Neural cell (in vitro differentiated cells): ENCODE measurements at regions not wholly inside any gene's neighbourhood (a gene's known extent, or its start where the extent isn't known, plus 50 kb on each side); places are given as distances from the start of the nearest gene placed in this dataset.

Source experiments
- H2AFZ ChIP-seq: fragments of 200-600, 300-800 bp; sonication (generic), shearing (Covaris generic); 2 replicates; pipeline ENCODE4 v1.6.0; 2014; ENCODE audit warnings: low read depth, mild to moderate bottlenecking, antibody characterized with exemption, low read length, moderate library complexity
- H3F3A ChIP-seq: fragments of 200-600 bp; shearing (Covaris generic); 2 replicates; pipeline ENCODE4 v1.6.1; 2016; ENCODE audit warnings: mild to moderate bottlenecking, moderate library complexity, mixed read lengths, antibody characterized with exemption, low read length; ENCODE audit not compliant: insufficient read depth, poor library complexity, severe bottlenecking
- H3K27ac ChIP-seq: fragments of 200-600, 300-800 bp; sonication (generic), shearing (Covaris generic); 2 replicates; pipeline ENCODE4 v1.5.1; 2014; ENCODE audit warnings: mild to moderate bottlenecking, low read length, moderate library complexity
- H3K27me3 ChIP-seq: fragments of 300-800, 200-600 bp; sonication (generic), shearing (Covaris generic); 2 replicates; pipeline ENCODE4 v1.6.0; 2014; ENCODE audit warnings: mild to moderate bottlenecking, low read depth, low read length, moderate library complexity; ENCODE audit not compliant: insufficient read depth
- H3K36me3 ChIP-seq: fragments of 300-800, 200-600 bp; sonication (generic), shearing (Covaris generic); 2 replicates; pipeline ENCODE4 v1.5.1; 2014; ENCODE audit warnings: mild to moderate bottlenecking, antibody characterized with exemption, low read length, moderate library complexity; ENCODE audit not compliant: insufficient read depth
- H3K4me2 ChIP-seq: fragments of 300-800, 200-600 bp; sonication (generic), shearing (Covaris generic); 2 replicates; pipeline ENCODE4 v1.6.0; 2014; ENCODE audit warnings: mild to moderate bottlenecking, low read length
- H3K4me3 ChIP-seq: fragments of 300-800, 200-600 bp; sonication (generic), shearing (Covaris generic); 2 replicates; pipeline ENCODE4 v1.5.1; 2014; ENCODE audit warnings: mild to moderate bottlenecking, low read length, moderate library complexity
- H3K79me2 ChIP-seq: fragments of 200-600 bp; shearing (Covaris generic); replicated peaks from 2 replicates; pipeline ENCODE4 v1.6.0; 2014; ENCODE audit warnings: mild to moderate bottlenecking, low read length, moderate library complexity; ENCODE audit not compliant: insufficient read depth
- H3K9ac ChIP-seq: fragments of 300-800, 200-600 bp; sonication (generic), shearing (Covaris generic); 2 replicates; pipeline ENCODE4 v1.6.1; 2016; ENCODE audit warnings: mild to moderate bottlenecking, low read length, mixed read lengths
- H3K9me2 ChIP-seq: fragments of 200-600 bp; shearing (Covaris generic); 2 replicates; pipeline ENCODE4 v1.6.1; 2016; ENCODE audit warnings: mild to moderate bottlenecking, low read length, mixed read lengths; ENCODE audit not compliant: insufficient read depth
- H3K9me3 ChIP-seq: fragments of 200-600, 300-800 bp; sonication (generic), shearing (Covaris generic); 2 replicates; pipeline ENCODE4 v1.6.1; 2016; ENCODE audit warnings: mild to moderate bottlenecking, mixed run types, low read length, moderate library complexity, mixed read lengths
- H4K20me1 ChIP-seq: fragments of 200-600 bp; shearing (Covaris generic); 2 replicates; pipeline ENCODE4 v1.6.1; 2016; ENCODE audit warnings: mild to moderate bottlenecking, mixed run types; ENCODE audit not compliant: insufficient read depth
- CTCF ChIP-seq: fragments of 450-650 bp; IDR thresholded peaks from 2 replicates; pipeline ENCODE4 v1.5.1; 2014; ENCODE audit warnings: antibody characterized with exemption, mild to moderate bottlenecking, moderate library complexity; ENCODE audit not compliant: poor library complexity, severe bottlenecking
- EP300 ChIP-seq: fragments of 450-650 bp; conservative IDR thresholded peaks from 2 replicates; pipeline ENCODE4 v1.6.1; 2014; ENCODE audit warnings: antibody characterized with exemption, mild to moderate bottlenecking, moderate library complexity; ENCODE audit not compliant: poor library complexity, severe bottlenecking
- EZH2 ChIP-seq: fragments of 200-600, 300-800 bp; shearing (Covaris generic), sonication (generic); IDR thresholded peaks from 2 replicates; pipeline ENCODE4 v1.6.1; 2014; ENCODE audit warnings: antibody characterized with exemption, low read length, borderline replicate concordance, mild to moderate bottlenecking; ENCODE audit not compliant: insufficient read depth, poor library complexity, severe bottlenecking
- MXI1 ChIP-seq: fragments of 450-650 bp; conservative IDR thresholded peaks from 2 replicates; pipeline ENCODE4 v1.6.1; 2014; ENCODE audit warnings: antibody characterized with exemption, mild to moderate bottlenecking; ENCODE audit not compliant: poor library complexity, severe bottlenecking
- POLR2AphosphoS5 ChIP-seq: IDR thresholded peaks from 2 replicates; pipeline ENCODE4 v1.6.1; 2012
- RAD21 ChIP-seq: fragments of 450-650 bp; conservative IDR thresholded peaks from 2 replicates; pipeline ENCODE4 v1.6.1; 2014; ENCODE audit warnings: antibody characterized with exemption, mild to moderate bottlenecking, moderate library complexity
- SMC3 ChIP-seq: fragments of 450-650 bp; conservative IDR thresholded peaks from 2 replicates; pipeline ENCODE4 v1.6.1; 2014; ENCODE audit warnings: antibody characterized with exemption, mild to moderate bottlenecking, moderate library complexity; ENCODE audit not compliant: poor library complexity
- TAF1 ChIP-seq: IDR thresholded peaks from 2 replicates; pipeline ENCODE4 v1.6.1; 2012; ENCODE audit warnings: low read depth
- TF ChIP-seq, protein P1 (sequence below): IDR thresholded peaks from 2 replicates; pipeline ENCODE4 v1.6.1; 2012; ENCODE audit warnings: borderline replicate concordance

DNA sequence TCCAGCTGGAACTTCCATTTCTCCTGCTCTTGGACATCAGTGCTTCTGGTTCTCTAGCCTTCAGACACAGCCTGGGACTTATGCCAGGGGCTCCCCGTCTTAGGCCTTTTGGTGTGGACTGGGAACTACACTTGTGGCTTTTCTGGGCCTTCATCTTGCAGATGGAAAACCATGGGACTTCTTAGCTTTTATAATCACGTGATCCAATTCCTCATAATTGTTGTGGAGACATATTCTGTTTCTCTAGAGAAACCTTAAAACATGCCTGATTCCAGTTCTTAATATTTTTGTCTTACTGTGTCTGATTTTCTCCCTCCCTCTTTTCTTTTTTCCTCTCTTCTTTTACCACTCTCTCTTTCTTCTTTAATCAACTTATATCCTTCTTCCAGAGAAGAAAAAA, 224.2 kb upstream of the FOXP2 start:
- Histone ChIP-seq H2AFZ (no peak overlapping the region), H3K9me3 (no peaks in the 10 kb centered on the region), H4K20me1 (no peaks in the 10 kb centered on the region), H3K27me3 (no peaks in the 10 kb centered on the region), H3K9me2 (no peaks in the 10 kb centered on the region), H3F3A (no peaks in the 10 kb centered on the region), H3K4me3 (no peak overlapping the region), H3K4me2 (no peak overlapping the region), H3K9ac (no peak overlapping the region), H3K27ac (no peak overlapping the region), H3K79me2 (no peaks in the 10 kb centered on the region), H3K36me3 (no peaks in the 10 kb centered on the region)
- TF ChIP-seq EZH2, result no peak

DNA sequence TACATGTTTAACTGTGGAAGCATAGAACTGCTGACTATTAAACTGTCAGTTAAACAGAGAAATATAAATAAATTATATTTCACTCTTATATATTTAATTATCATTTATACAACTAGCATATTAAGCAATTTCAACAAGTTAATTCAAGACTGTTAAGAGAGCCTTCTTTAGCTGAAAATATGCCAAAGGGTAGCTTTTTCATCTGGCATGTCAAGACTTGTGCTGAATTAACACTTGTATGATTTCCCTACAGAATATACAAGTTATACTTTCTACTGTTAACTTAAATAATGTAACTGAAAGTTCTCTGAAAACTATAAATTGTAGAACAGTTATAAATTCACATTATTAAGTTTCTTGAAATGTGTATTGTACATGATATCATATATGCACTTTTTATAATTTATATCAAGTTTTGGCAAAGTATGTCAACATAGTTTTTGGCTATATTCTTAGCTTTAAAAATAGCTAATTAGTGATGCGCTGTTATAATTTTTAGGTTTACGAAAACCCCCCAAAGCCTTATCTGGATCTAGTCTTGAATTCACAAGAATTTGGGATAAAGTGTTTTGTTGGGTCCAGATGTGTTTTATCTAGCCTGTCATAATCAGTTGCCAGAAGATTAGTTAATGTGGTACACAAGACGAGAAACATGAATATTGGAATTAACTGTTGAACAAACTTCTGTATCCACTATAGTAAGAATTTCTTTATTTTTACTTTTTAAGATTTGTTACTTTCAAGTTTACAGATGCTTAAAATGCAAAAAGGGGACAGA, 231.1 kb upstream of the FOXP2 start:
- TF ChIP-seq EP300 (no peak), CTCF (no peak), SMC3 (no peak), RAD21 (no peak), POLR2AphosphoS5 (no peak), TAF1 (no peak), EZH2 (no peak), MXI1 (no peak)
- TF ChIP-seq, protein P1, sequence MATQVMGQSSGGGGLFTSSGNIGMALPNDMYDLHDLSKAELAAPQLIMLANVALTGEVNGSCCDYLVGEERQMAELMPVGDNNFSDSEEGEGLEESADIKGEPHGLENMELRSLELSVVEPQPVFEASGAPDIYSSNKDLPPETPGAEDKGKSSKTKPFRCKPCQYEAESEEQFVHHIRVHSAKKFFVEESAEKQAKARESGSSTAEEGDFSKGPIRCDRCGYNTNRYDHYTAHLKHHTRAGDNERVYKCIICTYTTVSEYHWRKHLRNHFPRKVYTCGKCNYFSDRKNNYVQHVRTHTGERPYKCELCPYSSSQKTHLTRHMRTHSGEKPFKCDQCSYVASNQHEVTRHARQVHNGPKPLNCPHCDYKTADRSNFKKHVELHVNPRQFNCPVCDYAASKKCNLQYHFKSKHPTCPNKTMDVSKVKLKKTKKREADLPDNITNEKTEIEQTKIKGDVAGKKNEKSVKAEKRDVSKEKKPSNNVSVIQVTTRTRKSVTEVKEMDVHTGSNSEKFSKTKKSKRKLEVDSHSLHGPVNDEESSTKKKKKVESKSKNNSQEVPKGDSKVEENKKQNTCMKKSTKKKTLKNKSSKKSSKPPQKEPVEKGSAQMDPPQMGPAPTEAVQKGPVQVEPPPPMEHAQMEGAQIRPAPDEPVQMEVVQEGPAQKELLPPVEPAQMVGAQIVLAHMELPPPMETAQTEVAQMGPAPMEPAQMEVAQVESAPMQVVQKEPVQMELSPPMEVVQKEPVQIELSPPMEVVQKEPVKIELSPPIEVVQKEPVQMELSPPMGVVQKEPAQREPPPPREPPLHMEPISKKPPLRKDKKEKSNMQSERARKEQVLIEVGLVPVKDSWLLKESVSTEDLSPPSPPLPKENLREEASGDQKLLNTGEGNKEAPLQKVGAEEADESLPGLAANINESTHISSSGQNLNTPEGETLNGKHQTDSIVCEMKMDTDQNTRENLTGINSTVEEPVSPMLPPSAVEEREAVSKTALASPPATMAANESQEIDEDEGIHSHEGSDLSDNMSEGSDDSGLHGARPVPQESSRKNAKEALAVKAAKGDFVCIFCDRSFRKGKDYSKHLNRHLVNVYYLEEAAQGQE, result no peak
- H2AFZ ChIP-seq, result no peak overlapping the region
- H4K20me1 ChIP-seq, result no peaks in the 10 kb centered on the region
- H3K9ac ChIP-seq, result no peak overlapping the region
- H3K4me2 ChIP-seq, result no peak overlapping the region
- no peaks in the 10 kb centered on the region for H3K9me3 ChIP-seq
- H3K79me2 ChIP-seq, result no peaks in the 10 kb centered on the region
- no peaks in the 10 kb centered on the region for H3K27me3 ChIP-seq
- no peaks in the 10 kb centered on the region for H3K36me3 ChIP-seq
- no peak overlapping the region for H3K4me3 ChIP-seq
- H3F3A ChIP-seq, result no peaks in the 10 kb centered on the region
- H3K27ac ChIP-seq, result no peak overlapping the region
- no peaks in the 10 kb centered on the region for H3K9me2 ChIP-seq
